Stimulated activated CD8-positive, alpha-beta memory T cell treated with anti-CD3 and anti-CD28 coated beads, Interleukin-4, amount 100 ng/mL, for 1 hour (primary cell): ENCODE measurements at regions not wholly inside any gene's neighbourhood (a gene's known extent, or its start where the extent isn't known, plus 50 kb on each side); places are given as distances from the start of the nearest gene placed in this dataset.

Experiments used
- DNase-seq, 2 donors: peaks; one replicate each; pipeline ENCODE4 v3.0.0-alpha.2; 2020; ENCODE audit warnings: low read depth in 2 of 2, low spot score in 1 of 2

- DNase-seq = no peak
Observed at GRCh38 chr18:38454764-38455469, 889.3 kb upstream of the CELF4 start.

DNA sequence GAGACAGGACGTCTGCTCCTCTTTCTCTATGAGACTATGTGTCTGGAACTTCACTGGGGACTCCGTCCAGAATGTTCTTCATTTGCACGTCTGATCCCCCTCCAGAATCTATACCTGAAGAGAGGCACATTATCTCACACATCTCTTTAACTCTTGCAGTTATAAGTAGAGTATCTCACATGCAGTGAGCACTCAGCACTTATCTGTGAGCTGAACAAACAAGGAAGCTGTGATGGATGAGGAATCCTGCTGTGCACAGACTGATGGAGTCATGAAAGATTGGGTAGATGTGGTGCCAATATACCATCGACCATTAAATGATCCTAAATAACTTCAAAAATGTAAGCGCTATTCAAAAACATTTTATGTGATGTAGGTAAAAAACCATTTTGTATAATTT is 888.3 kb upstream of the CELF4 start:
- no peak for DNase-seq

DNA sequence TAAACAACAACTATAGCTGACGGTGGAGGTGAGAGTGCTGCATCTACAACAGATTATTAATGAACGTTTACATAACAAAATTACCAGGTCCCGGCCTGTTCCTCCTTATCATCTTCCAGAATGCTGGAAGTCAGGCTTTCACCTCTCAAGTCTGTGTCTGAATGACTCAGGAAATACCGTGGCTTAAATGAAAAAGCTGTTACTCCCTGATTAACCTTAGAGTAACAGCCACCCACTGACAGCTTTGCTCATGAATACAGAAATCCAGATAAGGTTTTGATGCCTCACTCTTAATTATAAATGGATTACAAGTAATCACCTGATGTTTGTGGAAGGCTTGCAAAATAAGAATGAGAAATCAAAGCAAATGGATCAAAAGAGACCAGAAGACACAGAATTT is 885.3 kb upstream of the CELF4 start:
- no peak for DNase-seq

GRCh38 chr18:38445804-38446145 is 880.2 kb upstream of the CELF4 start:
- DNase-seq = no peak

- no peak for DNase-seq
Observed at GRCh38 chr18:38444971-38445803, 879.6 kb upstream of the CELF4 start.

DNA sequence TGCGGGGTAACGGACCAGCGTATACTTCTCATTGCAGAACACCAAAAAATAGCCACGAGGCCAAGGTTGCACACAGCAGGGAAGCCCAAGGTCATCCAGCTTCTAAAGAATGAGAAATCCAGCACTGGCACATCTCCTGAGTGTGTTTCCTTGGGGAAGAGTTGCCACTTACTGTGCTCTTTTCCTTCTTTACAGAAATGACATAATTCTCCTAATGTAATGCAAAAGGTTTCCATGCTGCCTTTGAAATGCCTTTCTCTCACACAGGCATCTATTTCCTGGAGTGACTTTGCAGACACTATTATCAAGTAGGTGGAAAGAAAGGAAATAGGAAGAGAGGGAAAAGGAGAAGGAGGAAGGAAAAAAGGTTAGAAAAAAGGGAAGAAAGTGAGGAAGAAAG is 862.1 kb upstream of the CELF4 start:
- no peak for DNase-seq

- no peak for DNase-seq
Observed at GRCh38 chr18:38427234-38427633, 861.6 kb upstream of the CELF4 start.

DNA sequence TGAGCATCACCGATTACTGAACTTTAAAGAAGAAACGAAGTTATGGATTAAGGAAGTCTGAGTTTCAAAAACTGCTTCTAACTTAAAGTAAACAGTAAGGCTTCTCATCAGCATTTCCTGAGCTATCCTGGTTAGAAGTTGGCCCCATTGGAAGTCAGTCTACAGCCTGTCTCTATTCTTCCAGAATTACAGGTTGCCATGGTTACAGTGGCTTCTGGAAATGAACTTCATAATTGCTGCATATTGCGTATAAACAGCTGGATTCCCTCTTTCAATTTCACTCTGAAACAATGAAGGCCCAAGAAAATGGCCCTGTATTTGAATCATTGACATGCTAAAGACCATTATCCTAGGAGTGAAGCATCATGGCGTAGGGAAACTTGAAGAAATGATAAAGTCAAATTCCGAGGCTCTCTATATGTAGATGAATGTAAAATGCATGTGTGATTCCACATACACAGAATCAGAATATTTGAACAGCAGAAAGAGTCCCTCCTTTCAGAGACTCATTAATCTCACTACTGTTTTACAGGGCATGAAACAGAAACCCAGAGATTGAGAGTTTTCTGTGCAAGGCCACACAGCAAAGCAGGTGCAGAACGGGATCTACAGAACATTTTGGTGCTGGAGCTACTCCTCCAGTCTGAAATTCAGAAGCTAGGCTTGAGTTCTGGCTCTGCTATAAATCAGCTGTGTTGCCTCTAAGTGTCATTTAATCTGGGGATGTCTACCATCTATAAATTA is 856.4 kb upstream of the CELF4 start:
- DNase-seq = no peak

GRCh38 chr18:38421021-38421420 is 855.4 kb upstream of the CELF4 start:
- DNase-seq = no peak

DNA sequence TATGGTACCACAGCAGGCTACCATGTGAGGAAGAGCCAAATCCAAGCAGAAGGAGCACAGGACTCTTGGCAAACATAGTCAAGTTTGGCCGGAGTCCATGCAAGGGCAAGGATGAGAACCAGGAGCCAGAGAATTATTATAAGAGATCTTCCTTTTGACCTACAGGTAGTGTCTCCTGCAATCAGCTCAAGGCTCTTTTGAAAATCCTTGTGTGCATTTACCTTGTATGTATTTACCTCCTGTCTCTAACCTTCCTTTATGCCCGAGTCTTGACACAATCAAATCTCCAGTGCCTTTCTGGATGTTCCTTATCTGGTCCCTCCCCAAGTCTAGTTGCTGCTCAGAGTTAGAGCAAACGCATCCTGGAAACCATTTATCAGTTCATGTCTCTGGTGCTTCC is 855.0 kb upstream of the CELF4 start:
- DNase-seq = no peak

- no peak for DNase-seq
Observed at GRCh38 chr18:38415811-38416210, 850.2 kb upstream of the CELF4 start.

GRCh38 chr18:38413193-38413592 is 847.6 kb upstream of the CELF4 start:
- DNase-seq = no peak

- DNase-seq = no peak
Observed at GRCh38 chr18:38406607-38407006, 841.0 kb upstream of the CELF4 start.

- no peak for DNase-seq
Observed at GRCh38 chr18:38402509-38402908, 836.9 kb upstream of the CELF4 start.

GRCh38 chr18:38397094-38397493 is 831.5 kb upstream of the CELF4 start:
- DNase-seq = no peak

DNA sequence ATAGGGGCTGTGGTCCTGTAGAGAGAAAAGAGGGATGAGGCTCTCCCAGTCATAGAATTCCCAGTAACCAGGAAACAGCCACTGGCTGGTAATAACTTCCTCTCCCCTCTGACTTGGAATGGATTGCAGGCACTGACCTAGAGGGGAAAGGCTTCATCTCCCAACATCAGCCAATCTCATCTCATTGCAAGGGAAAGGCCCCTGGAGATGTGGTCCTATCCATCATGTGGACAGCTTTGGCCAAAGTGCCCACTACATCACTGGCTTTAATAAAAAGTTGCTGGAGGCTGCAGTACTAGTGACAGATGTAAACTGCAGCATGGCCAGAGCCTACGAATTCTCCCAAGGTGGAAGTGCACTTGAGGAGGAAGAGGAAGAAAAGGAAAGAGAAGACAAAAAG is 820.5 kb upstream of the CELF4 start:
- DNase-seq = no peak

GRCh38 chr18:38369772-38370690 is 804.4 kb upstream of the CELF4 start:
- DNase-seq = no peak

GRCh38 chr18:38368886-38369285 is 803.3 kb upstream of the CELF4 start:
- DNase-seq = no peak

DNA sequence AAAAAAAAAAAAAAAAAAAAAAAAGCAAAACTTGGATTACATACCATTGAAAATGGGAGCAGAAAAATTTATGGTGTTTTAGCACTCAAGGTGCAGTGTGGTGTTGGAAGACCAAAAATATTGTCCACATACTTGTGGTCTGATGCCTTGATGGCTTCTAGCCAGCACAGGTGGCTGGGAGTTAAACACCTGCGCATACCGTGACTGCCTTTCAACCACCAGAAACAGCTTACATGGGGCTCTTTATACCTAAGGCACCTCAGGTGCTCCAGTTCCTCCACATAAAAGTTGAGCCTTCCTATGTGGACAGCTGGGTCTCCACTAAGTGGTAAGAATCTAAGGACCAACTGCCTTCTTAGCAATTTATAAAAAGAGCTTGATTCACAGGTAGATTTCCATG is 802.6 kb upstream of the CELF4 start:
- no peak for DNase-seq

- DNase-seq = no peak
Observed at GRCh38 chr18:38367473-38367872, 801.9 kb upstream of the CELF4 start.

DNA sequence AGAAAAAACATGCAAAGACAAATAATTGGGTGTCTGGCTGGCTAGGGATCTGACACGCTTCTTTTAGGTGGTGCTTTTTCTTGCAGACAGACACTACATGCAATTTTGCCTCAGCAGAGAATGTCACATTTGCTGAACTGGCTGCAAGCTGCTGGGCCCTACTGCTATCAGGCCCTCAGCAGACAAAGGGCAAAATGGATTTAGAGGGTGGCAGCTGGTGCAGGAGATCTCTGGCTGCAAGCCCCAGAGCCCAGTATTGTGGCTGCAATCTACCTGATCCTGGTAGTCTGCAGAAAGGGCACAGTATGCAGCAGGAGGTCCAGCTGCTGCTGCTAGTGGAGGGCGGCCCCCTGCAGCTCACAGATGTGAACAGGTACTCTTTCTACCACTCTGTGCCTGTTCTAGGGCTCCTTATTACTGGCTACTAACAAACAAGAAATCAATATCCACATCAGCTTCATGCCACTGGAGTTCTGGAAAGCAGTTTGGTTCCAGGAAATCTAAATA is 796.7 kb upstream of the CELF4 start:
- no peak for DNase-seq
